ENCODE measurements at regions not wholly inside any gene's neighbourhood (a gene's known extent, or its start where the extent isn't known, plus 50 kb on each side); places are given as distances from the start of the nearest gene placed in this dataset.

DNA sequence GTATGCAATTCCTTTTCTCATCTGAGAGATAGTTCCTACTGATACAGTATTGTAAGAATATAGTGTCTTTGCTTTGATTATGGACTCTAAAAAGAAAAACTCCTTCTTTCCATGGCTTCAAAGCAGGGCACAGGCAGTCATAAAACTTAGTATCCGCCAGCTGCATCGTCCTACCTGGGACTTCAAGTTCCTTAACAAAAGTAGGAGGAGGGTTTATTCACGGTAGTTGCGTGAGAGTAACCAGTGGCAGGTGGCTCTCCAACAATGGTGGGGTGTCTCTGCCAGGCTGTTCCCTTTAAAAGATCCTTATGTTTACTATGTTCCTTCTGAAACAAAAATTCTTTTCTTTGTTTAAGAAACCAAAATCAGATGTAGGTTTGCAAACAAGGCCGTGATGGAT lies 173.5 kb upstream of the DMAC1 start:
- Histone ChIP-seq H3K4me3 (no peak overlapping the region), H3K27ac (no peak overlapping the region), H3K4me1 (peaks cover 0 to 53% (median 0%) of the 10 kb centered on the region in 9 donors), H3K9me3 (no peaks in the 10 kb centered on the region), H3K36me3 (no peaks in the 10 kb centered on the region), H3K27me3 (no peaks in the 10 kb centered on the region)
- intact Hi-C loops (cut with DNase I), result loop anchor here in 1 of 10 donors (10.0 kb wide), 1 partner anchor 398 kb away; no protein-coding TSS in a partner anchor
- WGBS, 2 donors, result 82 to 89% methylated on average over 5 of the region's 5 CpGs
- ATAC-seq (no peak), DNase-seq (no peak)
- TF ChIP-seq, protein P1, sequence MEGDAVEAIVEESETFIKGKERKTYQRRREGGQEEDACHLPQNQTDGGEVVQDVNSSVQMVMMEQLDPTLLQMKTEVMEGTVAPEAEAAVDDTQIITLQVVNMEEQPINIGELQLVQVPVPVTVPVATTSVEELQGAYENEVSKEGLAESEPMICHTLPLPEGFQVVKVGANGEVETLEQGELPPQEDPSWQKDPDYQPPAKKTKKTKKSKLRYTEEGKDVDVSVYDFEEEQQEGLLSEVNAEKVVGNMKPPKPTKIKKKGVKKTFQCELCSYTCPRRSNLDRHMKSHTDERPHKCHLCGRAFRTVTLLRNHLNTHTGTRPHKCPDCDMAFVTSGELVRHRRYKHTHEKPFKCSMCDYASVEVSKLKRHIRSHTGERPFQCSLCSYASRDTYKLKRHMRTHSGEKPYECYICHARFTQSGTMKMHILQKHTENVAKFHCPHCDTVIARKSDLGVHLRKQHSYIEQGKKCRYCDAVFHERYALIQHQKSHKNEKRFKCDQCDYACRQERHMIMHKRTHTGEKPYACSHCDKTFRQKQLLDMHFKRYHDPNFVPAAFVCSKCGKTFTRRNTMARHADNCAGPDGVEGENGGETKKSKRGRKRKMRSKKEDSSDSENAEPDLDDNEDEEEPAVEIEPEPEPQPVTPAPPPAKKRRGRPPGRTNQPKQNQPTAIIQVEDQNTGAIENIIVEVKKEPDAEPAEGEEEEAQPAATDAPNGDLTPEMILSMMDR (IDR thresholded peaks at IDR 0.05), result no peak

DNA sequence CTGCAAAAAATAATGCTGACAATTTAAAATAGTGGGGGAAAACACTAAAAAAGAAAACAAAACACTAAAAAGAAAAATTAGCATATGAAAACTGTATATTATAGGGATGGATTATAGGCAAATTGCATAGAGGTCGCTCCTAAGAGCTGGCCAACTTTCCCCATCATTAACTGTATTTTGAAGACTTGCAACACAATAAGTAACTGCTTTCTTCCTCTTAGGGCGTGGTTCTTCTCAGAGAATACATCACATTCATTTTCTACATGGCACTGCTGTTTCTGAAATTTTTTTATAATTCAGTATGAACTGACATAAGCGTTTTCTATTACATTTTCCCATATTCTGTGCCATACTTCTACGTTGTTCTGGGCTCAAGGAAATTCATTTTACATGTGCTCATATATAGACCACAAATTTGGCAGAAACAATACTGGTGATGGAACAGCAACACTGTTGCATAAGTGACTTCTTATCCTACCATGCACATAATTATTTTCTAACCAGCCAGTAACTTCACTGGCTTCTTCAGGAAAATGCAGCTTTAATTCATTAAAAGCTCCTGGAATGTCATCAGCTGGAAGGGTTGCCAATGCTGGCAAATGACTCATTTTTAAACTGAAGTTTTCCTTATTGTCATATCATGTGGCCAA lies 171.2 kb upstream of the DMAC1 start:
- H3K36me3 ChIP-seq, result no peaks in the 10 kb centered on the region
- no peaks in the 10 kb centered on the region for H3K27me3 ChIP-seq
- ATAC-seq (no peak), DNase-seq (no peak)
- intact Hi-C loops (cut with DNase I), result loop anchor here in 1 of 10 donors (10.0 kb wide), 1 partner anchor 396 kb away; no protein-coding TSS in a partner anchor
- WGBS, 2 donors, result 63 to 69% methylated on average over 4 of the region's 4 CpGs
- no peak overlapping the region for H3K4me3 ChIP-seq
- H3K4me1 ChIP-seq, result peaks cover 0 to 43% (median 0%) of the 10 kb centered on the region in 9 donors
- TF ChIP-seq, protein P1 (IDR thresholded peaks at IDR 0.05), result no peak
- no peaks in the 10 kb centered on the region for H3K9me3 ChIP-seq
- no peak overlapping the region for H3K27ac ChIP-seq

DNA sequence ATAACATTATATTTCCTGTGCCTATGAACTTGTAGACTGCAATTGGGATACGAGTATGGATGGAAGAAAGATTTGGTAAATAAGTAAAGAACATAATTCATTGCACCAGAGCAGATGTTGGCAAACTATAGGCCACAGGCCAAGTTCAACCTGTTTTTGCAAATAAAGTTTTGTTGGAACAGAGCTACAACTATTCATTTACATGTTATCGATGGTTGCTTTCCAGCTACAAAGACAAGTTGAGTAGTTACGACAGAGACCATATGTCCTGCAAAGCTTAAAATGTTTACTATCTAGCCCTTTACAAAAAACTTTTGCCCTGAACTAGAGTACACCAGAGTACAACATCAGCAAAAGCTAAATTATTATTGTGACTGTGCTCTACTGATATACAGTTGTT lies 169.1 kb upstream of the DMAC1 start:
- H3K4me3 ChIP-seq, result no peak overlapping the region
- no peaks in the 10 kb centered on the region for H3K9me3 ChIP-seq
- no peak for ATAC-seq
- TF ChIP-seq, protein P1 (IDR thresholded peaks at IDR 0.05), result no peak
- no peaks in the 10 kb centered on the region for H3K27me3 ChIP-seq
- intact Hi-C loops (cut with DNase I), result loop anchor here in 1 of 10 donors (10.0 kb wide), 1 partner anchor 54 kb away; no protein-coding TSS in a partner anchor
- peaks cover 0 to 22% (median 0%) of the 10 kb centered on the region in 9 donors for H3K4me1 ChIP-seq
- DNase-seq, result no peak
- WGBS, 2 donors, result 87 to 94% methylated on average over 3 of the region's 3 CpGs
- no peaks in the 10 kb centered on the region for H3K36me3 ChIP-seq
- H3K27ac ChIP-seq, result no peak overlapping the region

DNA sequence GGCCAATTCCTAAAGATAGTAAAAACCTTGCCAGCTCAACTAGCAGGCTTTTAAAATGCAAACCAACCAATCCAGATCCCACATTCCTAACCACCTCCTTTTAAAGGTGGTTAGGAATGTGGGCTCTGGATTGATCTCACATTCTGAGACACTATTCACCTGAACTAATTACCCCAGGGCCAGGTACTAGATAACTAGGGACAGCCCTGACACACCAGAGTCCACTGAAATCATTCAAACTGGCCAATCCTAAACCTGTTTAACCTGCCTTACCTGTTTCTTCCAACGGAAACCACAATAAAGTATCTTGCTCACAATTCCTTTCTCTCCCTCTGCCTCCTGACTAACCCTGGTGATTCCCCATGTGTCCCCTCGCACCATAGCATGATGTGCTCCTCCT lies 168.3 kb upstream of the DMAC1 start:
- ATAC-seq (no peak), DNase-seq (no peak)
- Histone ChIP-seq H3K27me3 (no peaks in the 10 kb centered on the region), H3K4me3 (no peak overlapping the region), H3K36me3 (no peaks in the 10 kb centered on the region), H3K9me3 (no peaks in the 10 kb centered on the region), H3K27ac (no peak overlapping the region), H3K4me1 (peaks cover 0 to 25% (median 0%) of the 10 kb centered on the region in 9 donors)
- TF ChIP-seq, protein P1 (IDR thresholded peaks at IDR 0.05), result no peak
- WGBS, 2 donors, result 92 to 98% methylated on average over 2 of the region's 2 CpGs
- intact Hi-C loops (cut with DNase I), result loop anchor here in 1 of 10 donors (10.0 kb wide), 1 partner anchor 53 kb away; no protein-coding TSS in a partner anchor
